ENCODE measurements at regions not wholly inside any gene's neighbourhood (a gene's known extent, or its start where the extent isn't known, plus 50 kb on each side); places are given as distances from the start of the nearest gene placed in this dataset.

DNA sequence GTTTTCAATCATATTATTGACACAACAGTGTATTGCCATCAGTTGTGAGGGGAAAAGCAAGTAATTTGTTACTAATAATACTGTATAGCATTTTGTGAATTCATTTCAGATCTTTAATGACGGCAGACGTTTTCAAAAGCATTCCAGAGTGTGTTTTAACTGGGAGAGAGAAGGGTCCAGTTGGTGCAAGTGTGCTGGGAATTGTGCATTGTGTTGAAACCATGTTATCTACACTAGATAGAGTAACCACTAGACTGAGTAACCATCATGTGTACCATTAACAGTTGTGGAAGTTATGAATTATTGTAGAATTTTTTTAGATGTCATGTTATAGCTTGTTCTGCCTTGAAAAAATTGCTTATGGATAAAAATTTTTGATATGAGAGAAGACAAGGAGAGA is 104.5 kb upstream of the VEGFC start:
- no peak for TF ChIP-seq BHLHE40 (IDR thresholded peaks at IDR 0.05; ENCODE audit: borderline replicate concordance)
- no peak for TF ChIP-seq ELF4 (IDR thresholded peaks at IDR 0.05)
- no peak for TF ChIP-seq HDGF (IDR thresholded peaks at IDR 0.05; ENCODE audit: borderline replicate concordance)
- TF ChIP-seq, protein P1, sequence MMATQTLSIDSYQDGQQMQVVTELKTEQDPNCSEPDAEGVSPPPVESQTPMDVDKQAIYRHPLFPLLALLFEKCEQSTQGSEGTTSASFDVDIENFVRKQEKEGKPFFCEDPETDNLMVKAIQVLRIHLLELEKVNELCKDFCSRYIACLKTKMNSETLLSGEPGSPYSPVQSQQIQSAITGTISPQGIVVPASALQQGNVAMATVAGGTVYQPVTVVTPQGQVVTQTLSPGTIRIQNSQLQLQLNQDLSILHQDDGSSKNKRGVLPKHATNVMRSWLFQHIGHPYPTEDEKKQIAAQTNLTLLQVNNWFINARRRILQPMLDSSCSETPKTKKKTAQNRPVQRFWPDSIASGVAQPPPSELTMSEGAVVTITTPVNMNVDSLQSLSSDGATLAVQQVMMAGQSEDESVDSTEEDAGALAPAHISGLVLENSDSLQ (IDR thresholded peaks at IDR 0.05), result no peak
- TF ChIP-seq TARDBP (IDR thresholded peaks at IDR 0.05), result no peak
- no peak for TF ChIP-seq NFRKB (IDR thresholded peaks at IDR 0.05)
- TF ChIP-seq FOXK2 (IDR thresholded peaks at IDR 0.05), result no peak
- no peak for TF ChIP-seq SP1 (IDR thresholded peaks at IDR 0.05)
- no peak for TF ChIP-seq ARNT (IDR thresholded peaks at IDR 0.05)

Data from HEK293T (cell line).